Vagina (tissue), 2 donors: ENCODE measurements at regions not wholly inside any gene's neighbourhood (a gene's known extent, or its start where the extent isn't known, plus 50 kb on each side); places are given as distances from the start of the nearest gene placed in this dataset.

Experiments
- DNase-seq, 2 donors: peaks; one replicate each; pipeline ENCODE4 v3.0.0-alpha.2; 2017; ENCODE audit errors: extremely low spot score in 2 of 2
- H3K27ac ChIP-seq: fragments of 200-600 bp; sonication (generic); one replicate; pipeline ENCODE4 v1.5.1; 2019
- H3K27me3 ChIP-seq: fragments of 200-600 bp; sonication (generic); one replicate; pipeline ENCODE4 v1.5.1; 2019
- H3K36me3 ChIP-seq, 2 donors: fragments of 200-600 bp; sonication (generic); one replicate each; pipeline ENCODE4 v1.5.1; 2017 to 2019
- H3K4me1 ChIP-seq: fragments of 200-600 bp; sonication (generic); one replicate; pipeline ENCODE4 v1.5.1; 2019
- H3K4me3 ChIP-seq, 2 donors: fragments of 200-600 bp; sonication (generic); 1 replicate in 1 of 2; 2 replicates in 1 of 2; pipeline ENCODE4 v1.5.1; 2016 to 2019
- H3K9me3 ChIP-seq: fragments of 200-600 bp; sonication (generic); one replicate; pipeline ENCODE4 v1.5.1; 2019
- POLR2A ChIP-seq, 2 donors: fragments of 450-650 bp; IDR thresholded peaks; one replicate each; pipeline ENCODE4 v1.6.1; 2017; ENCODE audit warnings: antibody characterized with exemption in 2 of 2, mild to moderate bottlenecking in 2 of 2, moderate library complexity in 2 of 2
- POLR2AphosphoS5 ChIP-seq, 2 donors: sonication (generic); formaldehyde crosslinking; IDR thresholded peaks; one replicate each; pipeline ENCODE4 v1.9.0; 2017; ENCODE audit warnings: antibody characterized with exemption in 2 of 2, mild to moderate bottlenecking in 2 of 2, low read depth in 1 of 2; ENCODE audit not compliant: insufficient read depth in 1 of 2
- intact Hi-C: fragments of 100-400 bp; cut with DNase I; formaldehyde crosslinking; loops from one replicate; pipeline ENCODE4 v1.15.1; 2023
- TF ChIP-seq, protein P1 (sequence below), 3 experiments: fragments of 450-650 bp in 2 of 3; fragments of 200-600 bp in 1 of 3; sonication (generic) in 1 of 3; IDR thresholded peaks; one replicate each; pipeline ENCODE4 v1.5.1; 2017 to 2019; ENCODE audit warnings: antibody characterized with exemption in 3 of 3, mild to moderate bottlenecking in 2 of 3, moderate library complexity in 2 of 3

DNA sequence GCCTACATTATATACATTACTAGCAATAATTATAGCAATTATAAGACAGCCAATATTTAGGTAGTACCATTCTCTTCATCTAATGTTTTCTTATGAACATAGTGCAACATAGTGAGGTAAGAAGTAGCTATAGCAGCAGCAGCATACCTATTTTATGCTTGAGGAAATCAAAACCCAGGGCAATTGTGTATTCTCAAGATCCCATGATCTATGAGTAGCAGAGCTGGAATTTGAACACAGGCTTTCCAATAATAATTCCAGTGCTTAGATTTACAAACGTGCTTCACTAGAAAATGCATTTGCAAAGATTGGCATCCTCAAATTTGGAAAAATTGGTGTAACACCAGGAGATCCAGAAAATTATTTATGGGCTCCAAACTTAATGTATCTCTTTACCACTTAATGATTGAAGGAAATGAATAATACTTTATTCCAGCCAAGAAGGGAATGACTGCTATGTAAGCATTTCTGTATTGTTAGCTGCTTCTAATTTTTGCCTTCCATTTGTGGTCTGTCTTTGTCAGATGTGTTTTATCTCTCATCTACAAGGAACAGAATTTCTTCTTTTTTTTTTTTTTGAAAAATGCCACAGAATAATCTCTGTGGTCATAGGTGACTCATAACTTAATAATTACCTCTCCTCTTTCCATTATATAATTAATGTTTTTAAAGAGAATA is 451.1 kb downstream of the ARAP2 start:
- no peaks in the 10 kb centered on the region for H3K4me1 ChIP-seq
- intact Hi-C loops, result no loop called here

DNA sequence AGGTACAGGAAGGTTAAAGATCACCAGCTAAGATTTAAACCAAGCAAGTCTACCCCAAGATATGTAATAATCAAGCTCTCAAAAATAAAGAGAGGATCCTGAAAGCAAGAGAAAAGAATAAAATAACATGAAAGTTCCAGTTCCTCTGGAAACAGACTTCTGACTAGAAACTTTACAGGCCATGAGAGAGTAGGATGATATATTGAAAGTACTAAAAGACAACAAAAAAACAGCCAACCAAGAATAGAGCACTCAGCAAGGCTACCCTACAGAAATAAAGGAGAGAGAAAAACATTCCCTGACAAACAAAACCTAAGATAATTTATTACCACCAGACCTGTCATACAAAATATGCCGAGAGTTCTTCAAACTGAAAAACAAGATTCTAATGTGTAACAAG is 450.5 kb downstream of the ARAP2 start:
- H3K9me3 ChIP-seq, result no peaks in the 10 kb centered on the region
- DNase-seq, result no peak
- H3K4me3 ChIP-seq, result no peak overlapping the region
- H3K36me3 ChIP-seq, result no peaks in the 10 kb centered on the region
- H3K27me3 ChIP-seq, result no peaks in the 10 kb centered on the region
- H3K4me1 ChIP-seq, result no peaks in the 10 kb centered on the region
- intact Hi-C loops, result no loop called here
- no peak overlapping the region for H3K27ac ChIP-seq
- TF ChIP-seq POLR2A (IDR thresholded peaks at IDR 0.05) (no peak), POLR2AphosphoS5 (IDR thresholded peaks at IDR 0.05; ENCODE audit: insufficient read depth in 1 of 2, low read depth in 1 of 2) (no peak)
- TF ChIP-seq, protein P1, sequence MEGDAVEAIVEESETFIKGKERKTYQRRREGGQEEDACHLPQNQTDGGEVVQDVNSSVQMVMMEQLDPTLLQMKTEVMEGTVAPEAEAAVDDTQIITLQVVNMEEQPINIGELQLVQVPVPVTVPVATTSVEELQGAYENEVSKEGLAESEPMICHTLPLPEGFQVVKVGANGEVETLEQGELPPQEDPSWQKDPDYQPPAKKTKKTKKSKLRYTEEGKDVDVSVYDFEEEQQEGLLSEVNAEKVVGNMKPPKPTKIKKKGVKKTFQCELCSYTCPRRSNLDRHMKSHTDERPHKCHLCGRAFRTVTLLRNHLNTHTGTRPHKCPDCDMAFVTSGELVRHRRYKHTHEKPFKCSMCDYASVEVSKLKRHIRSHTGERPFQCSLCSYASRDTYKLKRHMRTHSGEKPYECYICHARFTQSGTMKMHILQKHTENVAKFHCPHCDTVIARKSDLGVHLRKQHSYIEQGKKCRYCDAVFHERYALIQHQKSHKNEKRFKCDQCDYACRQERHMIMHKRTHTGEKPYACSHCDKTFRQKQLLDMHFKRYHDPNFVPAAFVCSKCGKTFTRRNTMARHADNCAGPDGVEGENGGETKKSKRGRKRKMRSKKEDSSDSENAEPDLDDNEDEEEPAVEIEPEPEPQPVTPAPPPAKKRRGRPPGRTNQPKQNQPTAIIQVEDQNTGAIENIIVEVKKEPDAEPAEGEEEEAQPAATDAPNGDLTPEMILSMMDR (IDR thresholded peaks at IDR 0.05), result no peak

More for the DNA sequence above, 451.1 kb downstream of the ARAP2 start:
- no peak for TF ChIP-seq POLR2A (IDR thresholded peaks at IDR 0.05)
- no peak for TF ChIP-seq POLR2AphosphoS5 (IDR thresholded peaks at IDR 0.05; ENCODE audit: insufficient read depth in 1 of 2, low read depth in 1 of 2)
- TF ChIP-seq, protein P1 (IDR thresholded peaks at IDR 0.05), result no peak
- Histone ChIP-seq H3K9me3 (no peaks in the 10 kb centered on the region), H3K4me3 (no peak overlapping the region), H3K27me3 (no peaks in the 10 kb centered on the region), H3K36me3 (no peaks in the 10 kb centered on the region), H3K27ac (no peak overlapping the region)
- DNase-seq, result no peak

DNA sequence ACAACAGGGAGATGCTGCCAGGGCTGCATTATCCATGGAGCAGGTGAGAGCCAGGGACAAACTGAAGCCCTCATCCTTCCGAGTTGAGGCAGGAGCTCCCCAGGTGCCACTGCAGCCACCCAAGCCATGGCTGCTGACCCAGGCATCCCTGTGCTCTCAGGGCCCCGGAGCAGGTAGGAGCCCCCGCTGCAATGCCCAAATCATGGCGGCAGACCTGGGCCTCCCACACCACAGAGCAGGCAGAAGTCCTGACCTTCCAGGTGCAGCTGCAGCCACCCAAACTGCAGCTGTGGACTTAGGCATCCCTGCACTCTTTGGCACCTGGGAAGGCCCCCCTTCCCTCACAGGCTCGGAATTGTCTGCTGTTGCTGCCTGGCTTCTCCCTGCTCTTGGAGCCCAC is 443.6 kb downstream of the ARAP2 start:
- no peak overlapping the region for H3K4me3 ChIP-seq
- no peaks in the 10 kb centered on the region for H3K36me3 ChIP-seq
- intact Hi-C loops, result no loop called here
- H3K9me3 ChIP-seq, result no peaks in the 10 kb centered on the region
- DNase-seq, result no peak
- H3K4me1 ChIP-seq, result no peaks in the 10 kb centered on the region
- TF ChIP-seq POLR2A (IDR thresholded peaks at IDR 0.05) (no peak), POLR2AphosphoS5 (IDR thresholded peaks at IDR 0.05; ENCODE audit: insufficient read depth in 1 of 2, low read depth in 1 of 2) (no peak)
- TF ChIP-seq, protein P1 (IDR thresholded peaks at IDR 0.05), result no peak
- H3K27ac ChIP-seq, result no peak overlapping the region
- no peaks in the 10 kb centered on the region for H3K27me3 ChIP-seq

DNA sequence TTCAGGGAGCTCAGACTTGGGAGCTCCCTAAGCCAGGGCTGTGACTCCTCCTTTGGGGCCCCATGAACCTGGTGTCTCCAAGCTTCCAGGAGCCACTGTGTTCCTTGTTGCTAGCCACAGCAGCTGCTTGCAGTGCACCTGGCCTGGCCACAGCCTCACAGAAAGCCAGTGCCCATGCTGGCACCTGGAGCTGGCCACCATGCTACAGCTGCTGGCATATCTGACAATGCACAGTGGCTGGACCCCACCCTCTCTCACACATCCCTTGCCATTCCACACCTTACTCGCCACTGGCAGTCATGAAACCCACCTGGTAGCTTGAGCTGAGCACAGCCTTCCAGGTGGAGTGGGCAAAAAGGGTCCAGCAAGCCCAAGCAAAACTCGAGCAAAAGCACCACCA is 441.7 kb downstream of the ARAP2 start:
- H3K4me3 ChIP-seq, result no peak overlapping the region
- no peak for DNase-seq
- intact Hi-C loops, result no loop called here
- no peaks in the 10 kb centered on the region for H3K4me1 ChIP-seq
- H3K36me3 ChIP-seq, result no peaks in the 10 kb centered on the region
- TF ChIP-seq POLR2A (IDR thresholded peaks at IDR 0.05) (no peak), POLR2AphosphoS5 (IDR thresholded peaks at IDR 0.05; ENCODE audit: insufficient read depth in 1 of 2, low read depth in 1 of 2) (no peak)
- TF ChIP-seq, protein P1 (IDR thresholded peaks at IDR 0.05), result no peak
- no peaks in the 10 kb centered on the region for H3K9me3 ChIP-seq
- H3K27ac ChIP-seq, result no peak overlapping the region
- no peaks in the 10 kb centered on the region for H3K27me3 ChIP-seq

DNA sequence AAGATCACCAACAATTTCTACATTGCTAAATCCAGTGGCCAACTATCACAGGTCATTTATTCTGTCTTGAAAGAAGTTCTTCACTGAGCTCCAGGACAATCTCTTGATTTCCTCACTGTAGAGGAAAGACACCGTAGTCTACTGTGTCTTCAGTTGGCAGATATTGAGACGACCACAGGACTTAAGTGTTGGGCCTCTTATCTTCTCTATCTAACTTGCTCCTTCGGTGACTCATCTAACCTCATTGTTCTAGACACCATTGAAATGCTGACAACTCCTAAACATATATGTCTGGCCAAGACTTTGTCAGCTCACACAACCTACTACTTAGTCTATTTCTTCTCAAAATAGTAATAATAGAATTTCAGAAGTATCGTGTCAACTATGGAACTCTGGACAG is 425.8 kb downstream of the ARAP2 start:
- TF ChIP-seq POLR2AphosphoS5 (IDR thresholded peaks at IDR 0.05; ENCODE audit: insufficient read depth in 1 of 2, low read depth in 1 of 2) (no peak), POLR2A (IDR thresholded peaks at IDR 0.05) (no peak)
- TF ChIP-seq, protein P1 (IDR thresholded peaks at IDR 0.05), result no peak
- Histone ChIP-seq H3K36me3 (no peaks in the 10 kb centered on the region), H3K4me1 (no peaks in the 10 kb centered on the region), H3K4me3 (no peak overlapping the region), H3K27me3 (no peaks in the 10 kb centered on the region), H3K27ac (no peak overlapping the region), H3K9me3 (no peaks in the 10 kb centered on the region)
- no peak for DNase-seq
- intact Hi-C loops, result no loop called here
